ENCODE measurements at regions not wholly inside any gene's neighbourhood (a gene's known extent, or its start where the extent isn't known, plus 50 kb on each side); places are given as distances from the start of the nearest gene placed in this dataset.
"Not testable (repeated sequence)": the region's sequence is repeated elsewhere in the genome, so short reads cannot be mapped to it uniquely, and the experiment has no call there.

- Histone ChIP-seq H3K4me1 (ENCODE audit: control extremely low read depth in 1 of 4, control insufficient read depth in 4 of 4, insufficient read depth in 4 of 4, low read length in 3 of 4) (peaks cover 4 to 16% (median 12%) of the 10 kb centered on the region in 4 experiments), H3K36me3 (ENCODE audit: control insufficient read depth in 4 of 4, insufficient read depth in 4 of 4, low read length in 3 of 4) (no peaks in the 10 kb centered on the region), H3K4me3 (ENCODE audit: control insufficient read depth in 1 of 7, extremely low read depth in 1 of 7, insufficient read depth in 4 of 7, low read depth in 2 of 7, low read length in 6 of 7) (no peak overlapping the region), H3K9me3 (ENCODE audit: control extremely low read depth in 1 of 5, control insufficient read depth in 4 of 5, insufficient read depth in 2 of 5, low read depth in 1 of 5, low read length in 4 of 5) (no peaks in the 10 kb centered on the region), H3K27me3 (replicated peaks in 2 of 5; ENCODE audit: control insufficient read depth in 4 of 5, insufficient read depth in 5 of 5, low read length in 4 of 5) (peaks cover 0 to 20% (median 0%) of the 10 kb centered on the region in 5 experiments), H3K27ac (ENCODE audit: insufficient read depth in 1 of 2, low read depth in 1 of 2, low read length in 2 of 2, poor library complexity in 1 of 2, severe bottlenecking in 2 of 2) (no peak overlapping the region)
- DNase-seq, result no peak
- CTCF ChIA-PET, result no interaction called here
- POLR2A ChIA-PET, result interaction anchor here (0.5 kb wide), 1 partner anchor 56 kb away, joined by 3 read pairs; no protein-coding TSS in a partner anchor
- 93% methylated on average over 2 of the region's 2 CpGs for WGBS (ENCODE audit: insufficient coverage)
Measured at GRCh38 chr1:234782791-234783190, 172.8 kb upstream of the IRF2BP2 start.

GRCh38 chr1:234782105-234782751 lies 172.2 kb upstream of the IRF2BP2 start:
- Histone ChIP-seq H3K9me3 (ENCODE audit: control extremely low read depth in 1 of 5, control insufficient read depth in 4 of 5, insufficient read depth in 2 of 5, low read depth in 1 of 5, low read length in 4 of 5) (no peaks in the 10 kb centered on the region), H3K4me1 (ENCODE audit: control extremely low read depth in 1 of 4, control insufficient read depth in 4 of 4, insufficient read depth in 4 of 4, low read length in 3 of 4) (peaks cover 10 to 22% (median 17%) of the 10 kb centered on the region in 4 experiments), H3K36me3 (ENCODE audit: control insufficient read depth in 4 of 4, insufficient read depth in 4 of 4, low read length in 3 of 4) (no peaks in the 10 kb centered on the region), H3K4me3 (ENCODE audit: control insufficient read depth in 1 of 7, extremely low read depth in 1 of 7, insufficient read depth in 4 of 7, low read depth in 2 of 7, low read length in 6 of 7) (no peak overlapping the region), H3K27ac (ENCODE audit: insufficient read depth in 1 of 2, low read depth in 1 of 2, low read length in 2 of 2, poor library complexity in 1 of 2, severe bottlenecking in 2 of 2) (no peak overlapping the region), H3K27me3 (replicated peaks in 2 of 5; ENCODE audit: control insufficient read depth in 4 of 5, insufficient read depth in 5 of 5, low read length in 4 of 5) (peaks cover 0 to 21% (median 0%) of the 10 kb centered on the region in 5 experiments)
- no peak for DNase-seq
- WGBS (ENCODE audit: insufficient coverage), result 95% methylated on average over 7 of the region's 7 CpGs
- ChIA-PET CTCF (no interaction called here), POLR2A (interaction anchor here (0.5 to 0.6 kb wide), 2 partner anchors 56 to 225 kb away, joined by 3 read pairs; no protein-coding TSS in a partner anchor)

- ChIA-PET POLR2A (no interaction called here), CTCF (interaction anchor here (0.9 to 1.2 kb wide), 2 partner anchors 54 to 58 kb away, joined by 3 to 4 read pairs; no protein-coding TSS in a partner anchor)
- no peaks in the 10 kb centered on the region for H3K9me3 ChIP-seq (ENCODE audit: control extremely low read depth in 1 of 5, control insufficient read depth in 4 of 5, insufficient read depth in 2 of 5, low read depth in 1 of 5, low read length in 4 of 5)
- H3K4me1 ChIP-seq (ENCODE audit: control extremely low read depth in 1 of 4, control insufficient read depth in 4 of 4, insufficient read depth in 4 of 4, low read length in 3 of 4), result peaks cover 13 to 27% (median 19%) of the 10 kb centered on the region in 4 experiments
- 97% methylated on average over 8 of the region's 8 CpGs for WGBS (ENCODE audit: insufficient coverage)
- H3K4me3 ChIP-seq (ENCODE audit: control insufficient read depth in 1 of 7, extremely low read depth in 1 of 7, insufficient read depth in 4 of 7, low read depth in 2 of 7, low read length in 6 of 7), result no peak overlapping the region
- H3K27ac ChIP-seq (ENCODE audit: insufficient read depth in 1 of 2, low read depth in 1 of 2, low read length in 2 of 2, poor library complexity in 1 of 2, severe bottlenecking in 2 of 2), result no peak overlapping the region
- H3K36me3 ChIP-seq (ENCODE audit: control insufficient read depth in 4 of 4, insufficient read depth in 4 of 4, low read length in 3 of 4), result no peaks in the 10 kb centered on the region
- H3K27me3 ChIP-seq (replicated peaks in 2 of 5; ENCODE audit: control insufficient read depth in 4 of 5, insufficient read depth in 5 of 5, low read length in 4 of 5), result peaks cover 0 to 22% (median 0%) of the 10 kb centered on the region in 5 experiments
- no peak for DNase-seq
Measured at GRCh38 chr1:234781241-234782065, 171.5 kb upstream of the IRF2BP2 start.

- WGBS (ENCODE audit: insufficient coverage), result 93% methylated on average over 13 of the region's 13 CpGs
- Histone ChIP-seq H3K36me3 (ENCODE audit: control insufficient read depth in 4 of 4, insufficient read depth in 4 of 4, low read length in 3 of 4) (no peaks in the 10 kb centered on the region), H3K4me1 (ENCODE audit: control extremely low read depth in 1 of 4, control insufficient read depth in 4 of 4, insufficient read depth in 4 of 4, low read length in 3 of 4) (peaks cover 13 to 31% (median 19%) of the 10 kb centered on the region in 4 experiments), H3K27me3 (replicated peaks in 2 of 5; ENCODE audit: control insufficient read depth in 4 of 5, insufficient read depth in 5 of 5, low read length in 4 of 5) (peaks cover 0 to 22% (median 0%) of the 10 kb centered on the region in 5 experiments), H3K27ac (ENCODE audit: insufficient read depth in 1 of 2, low read depth in 1 of 2, low read length in 2 of 2, poor library complexity in 1 of 2, severe bottlenecking in 2 of 2) (no peak overlapping the region), H3K9me3 (ENCODE audit: control extremely low read depth in 1 of 5, control insufficient read depth in 4 of 5, insufficient read depth in 2 of 5, low read depth in 1 of 5, low read length in 4 of 5) (no peaks in the 10 kb centered on the region), H3K4me3 (ENCODE audit: control insufficient read depth in 1 of 7, extremely low read depth in 1 of 7, insufficient read depth in 4 of 7, low read depth in 2 of 7, low read length in 6 of 7) (no peak overlapping the region)
- DNase-seq, result no peak
- CTCF ChIA-PET, result interaction anchor here (0.9 to 1.2 kb wide), 3 partner anchors 52 to 57 kb away, joined by 3 to 4 read pairs (median 3); no protein-coding TSS in a partner anchor
- POLR2A ChIA-PET, result no interaction called here
Measured at GRCh38 chr1:234780531-234781162, 170.7 kb upstream of the IRF2BP2 start.

GRCh38 chr1:234780112-234780511 lies 170.1 kb upstream of the IRF2BP2 start:
- H3K9me3 ChIP-seq (ENCODE audit: control extremely low read depth in 1 of 5, control insufficient read depth in 4 of 5, insufficient read depth in 2 of 5, low read depth in 1 of 5, low read length in 4 of 5), result no peaks in the 10 kb centered on the region
- H3K27ac ChIP-seq (ENCODE audit: insufficient read depth in 1 of 2, low read depth in 1 of 2, low read length in 2 of 2, poor library complexity in 1 of 2, severe bottlenecking in 2 of 2), result no peak overlapping the region
- H3K4me1 ChIP-seq (ENCODE audit: control extremely low read depth in 1 of 4, control insufficient read depth in 4 of 4, insufficient read depth in 4 of 4, low read length in 3 of 4), result peaks cover 13 to 34% (median 22%) of the 10 kb centered on the region in 4 experiments
- no peak overlapping the region for H3K4me3 ChIP-seq (ENCODE audit: control insufficient read depth in 1 of 7, extremely low read depth in 1 of 7, insufficient read depth in 4 of 7, low read depth in 2 of 7, low read length in 6 of 7)
- WGBS (ENCODE audit: insufficient coverage), result 95% methylated on average over 3 of the region's 3 CpGs
- H3K27me3 ChIP-seq (replicated peaks in 2 of 5; ENCODE audit: control insufficient read depth in 4 of 5, insufficient read depth in 5 of 5, low read length in 4 of 5), result peaks cover 0 to 22% (median 0%) of the 10 kb centered on the region in 5 experiments
- CTCF ChIA-PET, result interaction anchor here (1.0 to 1.2 kb wide), 2 partner anchors 42 to 52 kb away, joined by 3 read pairs; no protein-coding TSS in a partner anchor
- DNase-seq, result no peak
- H3K36me3 ChIP-seq (ENCODE audit: control insufficient read depth in 4 of 4, insufficient read depth in 4 of 4, low read length in 3 of 4), result no peaks in the 10 kb centered on the region
- POLR2A ChIA-PET, result no interaction called here

GRCh38 chr1:234779600-234779999 lies 169.6 kb upstream of the IRF2BP2 start:
- peaks cover 15 to 39% (median 26%) of the 10 kb centered on the region in 4 experiments for H3K4me1 ChIP-seq (ENCODE audit: control extremely low read depth in 1 of 4, control insufficient read depth in 4 of 4, insufficient read depth in 4 of 4, low read length in 3 of 4)
- H3K4me3 ChIP-seq (ENCODE audit: control insufficient read depth in 1 of 7, extremely low read depth in 1 of 7, insufficient read depth in 4 of 7, low read depth in 2 of 7, low read length in 6 of 7); H3K36me3 ChIP-seq (ENCODE audit: control insufficient read depth in 4 of 4, insufficient read depth in 4 of 4, low read length in 3 of 4); DNase-seq; POLR2A ChIA-PET; H3K9me3 ChIP-seq (ENCODE audit: control extremely low read depth in 1 of 5, control insufficient read depth in 4 of 5, insufficient read depth in 2 of 5, low read depth in 1 of 5, low read length in 4 of 5); H3K27ac ChIP-seq (ENCODE audit: insufficient read depth in 1 of 2, low read depth in 1 of 2, low read length in 2 of 2, poor library complexity in 1 of 2, severe bottlenecking in 2 of 2): not testable (repeated sequence)
- CTCF ChIA-PET, result interaction anchor here (1.2 kb wide), 1 partner anchor 42 kb away, joined by 3 read pairs; no protein-coding TSS in a partner anchor
- H3K27me3 ChIP-seq (replicated peaks in 2 of 5; ENCODE audit: control insufficient read depth in 4 of 5, insufficient read depth in 5 of 5, low read length in 4 of 5), result peaks cover 0 to 22% (median 0%) of the 10 kb centered on the region in 5 experiments
- 92% methylated on average over 5 of the region's 5 CpGs for WGBS (ENCODE audit: insufficient coverage)
